NCI-H1092 treated with DMSO at 0.1 percent for 48 hours (cell line): ENCODE measurements at regions not wholly inside any gene's neighbourhood (a gene's known extent, or its start where the extent isn't known, plus 50 kb on each side); places are given as distances from the start of the nearest gene placed in this dataset.

Experiments used
- DNase-seq: peaks from one replicate; lab custom pipeline; 2025; lab: John Stamatoyannopoulos, UW

DNA sequence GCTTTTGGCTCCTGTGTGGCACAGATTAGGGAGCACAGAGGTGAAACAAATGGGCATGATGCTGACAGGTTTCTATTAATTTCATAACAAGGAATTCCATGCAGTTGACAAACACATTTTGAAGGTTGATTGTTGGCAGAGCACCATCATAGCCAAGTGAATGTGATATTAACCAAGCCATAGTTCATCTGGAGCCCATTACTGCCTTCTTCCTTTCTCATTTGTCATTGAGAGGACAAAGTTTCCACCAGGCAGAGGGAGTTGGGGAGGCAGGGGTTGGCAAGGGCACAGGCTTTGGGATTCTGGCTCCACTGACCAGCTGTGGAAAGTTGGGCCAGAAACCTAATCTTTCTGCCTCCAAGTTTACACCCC lies 325.2 kb downstream of the MFSD1 start:
- no peak for DNase-seq

DNA sequence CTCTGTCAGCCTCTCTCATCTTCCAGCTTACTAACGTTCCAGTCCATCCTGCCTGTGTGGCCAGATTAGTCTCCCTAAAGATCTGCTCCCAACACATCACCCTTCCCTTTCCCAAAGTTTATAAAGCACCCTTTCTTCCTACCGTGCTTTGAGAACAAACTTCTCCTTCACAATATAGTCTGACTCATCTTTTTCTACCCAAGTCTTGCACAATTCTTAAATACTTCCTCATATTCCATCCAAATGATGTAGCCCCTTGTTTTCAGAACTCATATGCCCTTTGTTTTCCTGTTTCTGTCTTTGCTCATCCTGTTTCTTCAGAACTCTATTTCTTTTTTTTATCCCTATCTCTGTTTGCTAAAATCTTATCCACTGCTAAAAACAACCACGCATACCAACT lies 326.8 kb downstream of the MFSD1 start:
- DNase-seq = no peak

DNA sequence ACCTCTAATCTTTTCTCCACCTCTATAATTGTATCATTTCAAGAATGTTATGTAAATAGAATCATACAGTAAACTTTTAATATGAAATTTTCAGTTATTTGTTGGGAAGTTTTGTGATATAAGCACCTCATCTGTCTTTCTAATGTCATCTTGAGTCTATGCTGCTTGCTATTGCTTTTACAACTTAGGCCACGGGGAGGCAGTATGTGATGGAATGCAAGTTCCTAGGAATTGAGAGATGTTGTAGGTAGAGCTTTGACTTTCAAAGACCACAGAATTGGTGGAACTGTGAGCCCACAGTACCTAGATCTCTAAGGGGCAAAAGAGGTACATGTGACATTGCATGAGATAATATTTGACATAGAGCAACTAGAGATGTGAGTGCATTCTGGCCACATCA lies 328.3 kb downstream of the MFSD1 start:
- no peak for DNase-seq

DNA sequence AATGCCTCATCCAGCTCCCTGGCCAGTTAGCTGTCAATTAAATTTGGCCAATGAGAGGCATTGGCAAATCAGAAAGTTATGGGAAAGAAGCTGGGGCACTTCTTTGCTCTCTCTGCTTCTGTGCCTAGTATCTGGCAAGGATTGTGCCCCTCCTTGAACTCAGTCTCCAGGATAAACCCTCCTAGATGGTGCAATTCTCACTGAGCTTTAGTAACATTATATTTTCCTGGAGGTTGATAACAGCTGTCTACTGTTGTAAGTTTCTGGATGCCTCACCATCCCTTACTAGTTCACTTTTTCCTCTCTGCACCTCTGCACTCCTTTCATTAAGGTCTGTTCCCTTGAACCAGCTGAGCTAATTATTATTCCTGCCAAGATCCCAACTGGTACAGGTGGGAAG lies 329.5 kb downstream of the MFSD1 start:
- DNase-seq = no peak

DNA sequence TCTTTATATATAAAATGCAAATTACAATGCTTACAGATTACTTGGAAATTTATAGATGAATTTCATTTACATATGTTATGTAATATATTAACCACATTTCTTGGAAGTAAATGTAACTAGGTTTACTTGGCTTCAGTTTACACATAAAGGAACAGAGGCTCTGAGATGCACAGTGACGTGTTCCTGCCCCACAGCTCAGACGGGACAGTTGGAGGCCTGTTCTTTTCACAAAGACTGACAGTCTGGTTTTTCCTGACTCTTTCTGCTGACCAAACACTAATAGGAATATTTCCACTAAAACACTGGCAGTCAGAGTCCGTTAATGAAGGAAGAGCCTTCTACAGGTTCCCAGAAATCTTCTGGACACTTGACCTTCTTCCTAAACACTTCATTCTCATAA lies 336.1 kb downstream of the MFSD1 start:
- no peak for DNase-seq

DNA sequence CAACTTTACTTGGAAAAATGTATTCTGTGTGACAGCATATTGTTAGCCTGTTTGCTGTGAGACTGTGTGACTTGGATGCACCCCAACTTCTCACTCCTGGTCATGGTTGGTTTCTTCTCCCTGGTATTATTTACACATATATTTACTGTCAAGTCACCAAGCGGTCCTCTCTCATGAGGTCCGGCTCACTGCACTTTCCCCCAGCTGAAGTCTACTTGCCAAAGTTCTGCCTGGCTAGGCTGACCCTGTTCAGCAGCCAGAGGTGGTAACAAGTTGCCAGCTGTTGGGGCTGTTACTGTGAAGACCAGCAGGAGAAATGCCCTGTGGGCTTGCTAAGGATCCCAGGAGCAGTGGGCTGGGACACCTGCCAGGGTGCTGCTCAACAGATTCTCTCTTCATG lies 337.5 kb downstream of the MFSD1 start:
- DNase-seq = no peak

DNA sequence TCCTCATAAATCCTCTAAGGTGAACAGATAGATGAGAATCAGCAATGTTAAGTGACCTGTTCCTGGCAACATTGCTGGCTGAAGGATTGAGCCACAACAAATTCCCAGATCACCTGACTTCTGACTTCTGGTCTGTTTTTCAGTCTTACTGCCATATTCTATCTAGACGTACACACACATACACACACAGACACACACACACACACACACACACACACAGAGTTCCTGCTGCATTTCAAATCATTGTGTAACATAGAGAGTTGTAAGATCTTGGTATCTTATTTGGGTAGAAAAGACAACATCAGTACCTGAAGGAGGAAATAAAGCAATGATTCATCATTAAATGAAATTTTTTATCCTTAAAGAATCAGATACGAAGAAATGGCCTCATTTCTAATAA lies 342.6 kb downstream of the MFSD1 start:
- DNase-seq = no peak

DNA sequence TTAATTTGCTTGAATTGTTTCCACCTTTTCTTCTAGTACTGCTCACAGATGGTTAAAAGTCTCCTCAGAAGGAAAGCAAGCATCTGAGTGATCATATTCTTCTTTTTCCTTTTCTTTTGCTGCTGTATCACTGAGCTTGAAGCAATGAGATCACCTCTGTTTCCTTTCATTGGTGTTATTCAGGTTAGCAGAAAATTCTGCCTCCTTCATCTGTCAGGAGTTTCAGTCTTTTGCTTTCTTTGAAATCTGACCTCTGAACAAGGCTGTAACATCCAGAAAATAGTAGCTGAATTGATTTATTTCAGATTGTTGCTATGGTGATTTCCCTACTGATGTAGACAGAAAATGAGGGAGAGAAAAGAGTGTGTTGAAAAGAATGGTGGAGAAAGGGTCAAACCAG lies 343.0 kb downstream of the MFSD1 start:
- no peak for DNase-seq

DNA sequence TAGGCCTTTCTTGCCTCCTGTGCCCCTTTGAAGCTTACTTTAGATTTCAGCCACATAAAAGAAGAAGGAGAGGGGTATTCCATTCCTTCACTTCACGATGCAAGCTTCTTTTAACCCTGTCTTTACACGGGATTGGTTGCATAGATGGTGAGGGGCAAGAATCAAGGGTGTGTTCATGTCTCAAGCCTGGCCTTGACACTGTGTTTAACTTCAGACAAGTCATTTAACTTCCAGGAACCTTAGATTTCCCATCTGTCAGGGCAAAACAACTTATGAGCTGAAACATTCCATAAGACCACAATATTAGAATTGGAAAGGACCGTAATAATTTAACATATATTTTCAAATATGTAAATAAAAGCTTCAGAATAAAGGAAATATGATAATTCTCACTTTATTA lies 344.5 kb downstream of the MFSD1 start:
- no peak for DNase-seq

DNA sequence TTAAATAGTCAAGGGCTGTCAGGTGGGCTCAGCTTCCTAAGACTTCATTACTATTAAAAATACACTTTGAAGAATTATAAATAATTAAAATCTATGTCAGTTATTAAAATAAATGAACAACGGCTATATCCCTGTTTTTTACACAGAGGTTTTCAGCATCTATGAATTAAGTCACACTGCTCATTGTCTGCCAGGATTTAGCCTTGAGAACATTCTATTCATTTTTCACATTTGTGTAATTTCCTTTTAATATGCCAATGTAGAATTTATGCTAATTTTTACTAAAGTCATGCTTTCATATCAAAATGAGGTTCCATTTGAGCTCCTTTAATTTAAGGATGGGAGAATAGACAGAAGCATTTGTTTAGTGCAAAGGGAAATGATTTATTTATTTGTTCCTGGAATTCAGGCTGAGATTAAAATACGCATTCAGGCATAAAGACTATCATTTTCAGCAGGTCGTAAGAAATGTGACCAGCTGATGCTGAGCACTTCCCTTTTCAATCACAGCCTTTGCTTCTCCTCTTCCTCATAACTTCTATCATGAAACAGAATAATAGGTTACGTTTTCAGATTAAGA lies 345.1 kb downstream of the MFSD1 start:
- DNase-seq = no peak

DNA sequence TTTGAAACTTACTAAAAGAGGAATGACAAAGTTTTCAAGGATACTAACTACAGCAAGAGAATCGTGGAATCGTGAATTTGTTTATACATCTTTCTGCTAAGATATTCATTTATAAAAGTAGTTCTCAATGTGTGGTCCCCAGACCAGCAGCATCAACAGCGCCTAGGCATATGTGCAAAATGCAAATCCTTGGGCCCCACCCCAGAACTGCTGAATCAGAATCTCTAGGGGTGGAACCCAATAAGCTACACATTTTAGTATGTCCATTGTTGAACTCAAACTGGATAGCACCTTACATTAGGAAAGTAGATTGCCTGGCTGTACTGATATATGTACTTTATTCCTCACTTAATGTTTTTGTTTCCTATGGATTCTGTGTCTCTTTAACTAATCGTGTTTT lies 346.0 kb downstream of the MFSD1 start:
- no peak for DNase-seq

DNA sequence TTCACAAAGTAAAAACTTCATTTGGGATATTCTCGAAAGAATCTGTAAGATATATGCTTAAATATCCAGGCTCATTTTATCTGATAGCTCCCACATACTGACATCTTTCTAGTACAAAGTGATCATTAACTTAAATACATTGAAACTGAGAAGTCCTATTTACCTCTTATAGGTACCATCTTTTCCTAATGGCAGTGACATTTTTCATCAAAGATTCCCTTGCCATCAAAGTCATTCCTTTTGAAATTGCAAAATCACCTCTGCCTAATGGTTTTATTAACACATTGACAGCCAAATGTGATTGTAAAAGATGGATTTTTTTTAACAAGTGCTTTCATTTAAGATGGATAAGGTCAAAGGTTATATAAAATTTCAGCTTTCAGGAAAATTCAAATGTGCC lies 346.6 kb downstream of the MFSD1 start:
- DNase-seq = no peak

DNA sequence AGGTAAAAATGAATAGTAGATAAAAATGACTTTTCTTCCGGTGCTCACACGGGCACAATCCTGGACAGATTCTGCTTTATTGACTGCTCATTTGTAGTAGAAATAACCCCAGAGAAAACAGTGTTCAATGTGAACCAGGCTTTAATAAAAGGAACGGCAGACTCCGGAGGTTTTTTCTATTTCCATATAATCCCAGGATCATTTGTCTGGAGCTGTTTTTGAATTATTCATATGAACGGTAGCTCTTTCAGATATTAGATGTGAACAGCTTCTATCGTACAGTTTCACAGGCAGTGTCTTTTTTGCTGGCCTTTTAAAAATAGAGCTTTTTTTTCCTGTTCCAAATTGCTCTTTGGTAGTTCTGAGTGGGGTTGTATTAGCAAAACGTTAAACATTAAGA lies 347.3 kb downstream of the MFSD1 start:
- DNase-seq = no peak

DNA sequence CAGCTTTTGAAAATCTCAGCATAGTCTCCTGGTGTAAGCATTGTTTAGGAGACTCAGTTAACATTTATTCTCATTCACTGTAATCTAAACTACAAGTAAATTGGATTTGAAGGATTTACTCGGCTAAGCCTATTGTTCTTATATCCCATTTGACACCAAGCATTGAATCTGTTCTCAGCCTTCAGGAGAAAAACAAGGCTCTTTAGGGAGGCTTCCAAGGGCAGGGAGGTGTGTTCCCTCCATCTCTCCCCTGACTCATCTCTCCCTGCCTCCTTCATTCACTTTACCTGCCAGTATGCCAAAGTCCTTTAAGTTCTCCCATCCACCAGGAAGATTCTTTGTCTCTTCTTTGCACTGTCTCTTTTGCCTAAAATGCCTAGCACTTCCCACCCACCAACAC lies 347.8 kb downstream of the MFSD1 start:
- no peak for DNase-seq

DNA sequence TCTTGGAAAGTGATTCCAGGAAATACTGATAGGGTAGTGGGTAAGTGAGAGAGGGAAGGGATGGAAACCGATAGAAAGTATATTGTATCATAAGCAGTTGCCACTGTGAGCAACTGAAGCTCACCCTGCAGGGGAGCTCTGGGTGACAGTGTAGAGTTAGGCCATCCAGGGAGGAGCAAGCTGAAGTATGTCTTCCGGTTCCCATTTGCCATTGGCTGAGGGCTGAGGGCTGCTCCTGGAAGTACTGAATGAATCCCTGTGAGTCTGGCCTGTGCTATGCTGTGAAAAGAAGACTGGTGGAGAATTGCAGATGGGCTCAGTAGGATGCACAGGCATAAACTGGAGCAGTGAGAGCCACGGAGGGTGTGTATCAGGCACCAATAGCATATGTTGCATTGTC lies 348.3 kb downstream of the MFSD1 start:
- no peak for DNase-seq

DNA sequence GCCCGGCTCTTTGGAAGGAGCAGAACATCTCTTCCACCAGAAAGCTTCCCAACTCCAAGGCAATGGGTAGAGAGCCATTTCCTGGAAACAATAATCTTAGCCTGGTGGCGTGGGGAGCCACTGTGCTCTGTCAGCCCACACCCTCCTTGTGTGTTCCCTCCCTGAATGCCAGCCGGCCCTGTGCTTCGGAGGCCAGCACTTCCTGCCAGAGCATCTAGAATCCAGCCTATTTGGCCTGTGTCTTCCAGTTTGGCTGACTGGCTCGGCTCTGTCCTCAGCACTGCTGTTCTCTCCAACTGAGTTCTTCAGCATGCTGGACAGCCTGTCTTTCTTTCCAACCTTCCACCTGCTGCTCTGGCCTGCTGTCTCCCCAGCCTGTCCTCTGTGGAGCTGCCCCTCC lies 349.3 kb downstream of the MFSD1 start:
- no peak for DNase-seq

DNA sequence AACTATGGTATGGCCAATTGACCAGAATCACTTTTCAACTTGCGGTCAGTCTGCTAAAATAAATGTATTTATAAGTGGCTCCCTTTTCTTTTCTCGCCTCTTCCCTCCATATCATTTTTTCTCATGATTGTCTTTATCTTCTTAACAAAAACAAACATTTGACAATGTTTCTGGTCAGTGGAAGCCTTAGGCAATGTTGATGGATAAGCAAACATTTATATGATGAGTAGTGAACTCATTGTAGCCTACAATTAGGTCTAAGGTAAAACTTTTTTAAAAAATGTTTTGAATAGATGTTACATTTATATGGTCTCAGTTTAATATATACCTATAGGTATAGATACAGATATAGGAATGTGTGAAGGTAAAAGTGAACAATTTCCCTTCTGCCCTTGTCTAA lies 355.4 kb downstream of the MFSD1 start:
- no peak for DNase-seq

DNA sequence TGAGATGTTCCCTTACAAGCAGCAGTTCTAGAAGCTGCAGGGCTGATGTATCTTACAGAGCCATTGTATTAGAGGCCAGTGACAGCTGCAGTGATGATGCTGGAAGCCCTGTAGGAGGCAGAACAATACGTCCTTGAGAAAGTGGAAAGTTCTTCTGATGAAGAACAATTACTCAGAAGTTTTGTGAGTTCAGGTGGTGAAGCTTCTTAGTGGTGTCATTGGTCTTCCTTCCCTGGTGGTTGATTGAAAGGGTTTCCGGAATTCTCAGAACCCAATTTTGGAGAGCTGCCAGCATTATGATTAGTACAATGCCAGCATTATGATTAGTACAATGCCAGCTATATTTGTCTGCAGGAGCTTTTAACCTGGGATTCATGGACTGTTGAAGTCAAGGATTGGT lies 356.4 kb downstream of the MFSD1 start:
- no peak for DNase-seq

DNA sequence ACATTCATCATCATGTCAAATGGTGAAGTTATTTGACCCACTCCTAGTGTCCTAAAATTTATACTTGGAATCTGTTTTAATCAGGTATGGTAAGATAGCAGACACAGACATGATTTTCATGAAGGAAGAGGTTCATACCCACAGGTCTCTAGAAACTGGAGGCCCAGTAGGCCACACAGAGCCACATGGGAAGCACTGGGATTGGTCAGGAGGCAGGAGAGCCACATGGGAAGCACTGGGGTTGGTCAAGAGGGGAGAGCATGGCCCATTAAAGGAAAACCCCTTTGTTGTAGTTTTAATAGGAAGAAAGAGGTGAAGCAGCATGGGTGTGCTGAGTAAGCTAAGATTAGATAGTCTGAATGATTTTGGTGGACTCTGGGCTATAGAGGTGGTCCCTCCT lies 356.9 kb downstream of the MFSD1 start:
- no peak for DNase-seq

DNA sequence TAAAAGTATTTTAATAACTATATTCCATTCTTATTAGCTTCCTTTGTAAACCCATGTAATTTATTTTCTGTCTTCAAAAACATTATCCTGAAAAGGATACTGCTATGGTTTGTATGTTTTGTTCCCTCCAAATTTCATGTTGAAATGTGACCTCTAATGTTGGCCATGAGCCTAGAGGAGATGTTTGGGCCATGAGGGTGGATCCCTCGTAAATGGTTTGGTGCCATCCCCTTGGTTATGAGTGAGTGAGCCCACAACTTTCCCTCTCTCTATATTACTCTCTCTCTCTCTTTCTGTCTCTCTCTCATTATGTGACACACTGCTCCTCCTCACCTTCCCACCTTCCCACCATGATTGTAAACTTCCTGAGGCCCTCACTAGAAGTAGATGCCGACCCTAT lies 357.7 kb downstream of the MFSD1 start:
- DNase-seq = no peak

DNA sequence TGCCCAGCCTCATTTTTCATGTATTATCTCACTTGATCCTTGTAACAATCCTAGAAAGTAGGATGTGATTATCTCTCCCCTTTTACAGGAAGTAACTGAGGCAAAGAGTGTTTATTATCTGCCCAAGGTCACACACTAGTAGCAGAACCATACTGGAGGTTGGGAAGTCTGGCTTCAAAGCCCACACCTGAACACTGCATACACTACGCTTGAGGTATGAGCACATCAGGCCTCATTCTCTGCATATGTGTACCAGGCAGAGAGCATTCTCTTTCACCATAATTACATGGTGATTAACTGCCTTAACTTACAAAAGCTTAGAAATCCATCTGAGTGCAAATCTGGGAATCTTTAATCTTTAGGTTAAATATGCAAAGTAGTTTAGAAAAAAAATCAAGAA lies 361.8 kb downstream of the MFSD1 start:
- no peak for DNase-seq

DNA sequence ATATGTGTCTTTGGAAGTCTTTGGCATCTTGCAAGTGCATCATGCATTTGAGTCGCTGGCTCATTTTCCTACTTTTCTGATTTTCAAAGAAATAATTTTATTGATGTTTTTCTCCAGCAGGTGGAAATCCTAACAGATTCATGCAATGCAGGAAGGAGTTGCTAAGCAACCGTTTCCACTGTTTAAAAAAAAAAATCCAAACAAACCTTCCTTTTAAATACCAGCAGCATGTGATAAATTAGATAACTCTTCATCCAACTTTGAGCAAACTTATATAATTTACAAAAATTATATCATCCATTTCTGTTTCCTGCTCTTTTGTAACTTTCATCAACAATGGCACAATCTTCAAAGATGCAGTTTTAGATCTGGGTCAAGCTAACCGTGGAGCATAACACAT lies 364.1 kb downstream of the MFSD1 start:
- DNase-seq = no peak

DNA sequence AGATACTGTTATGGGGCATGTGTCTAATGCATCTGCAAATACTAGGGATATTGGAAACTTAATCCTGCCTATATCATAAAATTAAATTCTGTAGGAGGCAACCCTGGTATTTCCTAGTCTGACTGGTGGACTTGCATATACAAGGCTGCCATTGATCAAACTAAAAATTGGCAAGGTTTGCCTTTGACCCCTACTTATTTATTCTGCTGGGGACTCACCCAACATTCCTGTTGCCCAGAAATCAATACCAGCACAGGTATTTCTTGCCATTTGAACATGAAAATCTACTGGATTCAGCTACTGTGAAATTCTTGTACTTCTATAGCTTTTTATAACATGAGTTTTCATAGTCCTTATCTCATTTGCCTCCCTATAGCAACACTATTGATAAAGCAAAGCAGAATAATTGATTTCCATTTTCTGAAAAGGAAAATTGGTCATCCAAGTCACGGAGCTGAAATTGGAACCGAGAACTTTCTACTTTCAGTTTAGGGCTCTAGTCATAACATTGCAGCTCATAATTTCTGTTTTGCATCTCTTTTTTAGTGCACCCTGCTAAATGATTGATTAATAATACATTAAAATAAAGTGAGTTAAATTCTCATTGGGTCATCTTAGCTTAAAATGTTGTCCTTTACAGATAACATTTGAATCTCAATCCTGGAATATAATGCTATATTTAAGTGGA lies 365.2 kb downstream of the MFSD1 start:
- no peak for DNase-seq

DNA sequence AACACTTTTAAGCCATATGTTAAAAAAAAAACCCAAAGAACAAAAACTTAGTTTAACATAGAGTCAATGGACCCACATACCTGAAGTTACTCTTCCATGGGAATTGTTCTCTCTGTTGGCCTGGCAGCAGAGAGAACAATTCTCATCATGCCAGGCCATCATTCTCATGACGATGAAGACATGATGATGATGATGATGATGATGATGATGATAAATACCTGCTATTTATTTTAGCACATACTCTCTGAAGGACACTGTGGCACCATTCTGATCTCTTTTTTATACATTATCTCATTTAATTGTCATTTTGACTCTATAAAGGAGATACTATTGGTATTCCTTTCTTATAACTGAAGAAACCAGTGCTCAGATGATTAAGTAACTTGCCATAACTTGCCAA lies 366.9 kb downstream of the MFSD1 start:
- no peak for DNase-seq

DNA sequence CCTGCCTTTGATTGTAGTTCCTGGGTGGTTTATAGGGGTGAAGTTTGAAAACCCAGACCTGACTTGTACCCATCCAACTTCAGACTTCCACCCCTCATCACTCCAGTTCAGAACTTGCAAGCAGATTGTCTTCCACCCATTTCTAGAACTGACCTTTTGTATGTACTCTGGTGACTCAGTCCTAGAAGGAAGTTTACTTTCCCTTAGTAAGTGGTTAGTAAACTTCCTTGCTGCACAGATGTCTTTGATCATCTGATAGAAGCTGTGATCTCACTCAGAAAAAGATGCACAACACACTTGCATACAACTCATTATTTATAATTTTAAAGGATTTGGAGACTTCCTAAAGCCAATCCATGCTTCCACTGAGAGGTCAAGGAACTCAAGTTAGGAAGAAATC lies 368.0 kb downstream of the MFSD1 start:
- no peak for DNase-seq
